ENCODE measurements at regions not wholly inside any gene's neighbourhood (a gene's known extent, or its start where the extent isn't known, plus 50 kb on each side); places are given as distances from the start of the nearest gene placed in this dataset.
A peak's percentile ranks its signal among the peaks of the same experiment; 100 is the strongest.

DNA sequence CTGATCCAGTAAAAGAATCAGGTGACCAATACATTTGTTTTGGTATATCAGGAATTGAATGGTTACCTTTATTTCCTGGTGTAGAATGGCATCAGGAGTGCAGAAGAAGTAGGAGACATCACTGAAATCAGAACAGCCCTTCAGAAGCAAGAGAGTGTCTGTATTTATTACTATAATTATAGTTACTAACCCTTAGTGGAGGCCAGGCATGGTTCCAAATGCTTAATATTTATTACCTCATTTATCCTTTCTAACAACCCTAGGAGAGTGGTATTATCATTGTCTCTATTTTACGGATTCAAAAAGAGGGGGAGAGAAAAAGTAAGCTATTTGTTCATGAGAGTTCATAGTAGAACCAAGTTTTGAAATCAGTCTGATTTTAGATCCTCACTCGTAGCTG is 1292.9 kb downstream of the PCDH9 start:
- TF ChIP-seq, protein P1, sequence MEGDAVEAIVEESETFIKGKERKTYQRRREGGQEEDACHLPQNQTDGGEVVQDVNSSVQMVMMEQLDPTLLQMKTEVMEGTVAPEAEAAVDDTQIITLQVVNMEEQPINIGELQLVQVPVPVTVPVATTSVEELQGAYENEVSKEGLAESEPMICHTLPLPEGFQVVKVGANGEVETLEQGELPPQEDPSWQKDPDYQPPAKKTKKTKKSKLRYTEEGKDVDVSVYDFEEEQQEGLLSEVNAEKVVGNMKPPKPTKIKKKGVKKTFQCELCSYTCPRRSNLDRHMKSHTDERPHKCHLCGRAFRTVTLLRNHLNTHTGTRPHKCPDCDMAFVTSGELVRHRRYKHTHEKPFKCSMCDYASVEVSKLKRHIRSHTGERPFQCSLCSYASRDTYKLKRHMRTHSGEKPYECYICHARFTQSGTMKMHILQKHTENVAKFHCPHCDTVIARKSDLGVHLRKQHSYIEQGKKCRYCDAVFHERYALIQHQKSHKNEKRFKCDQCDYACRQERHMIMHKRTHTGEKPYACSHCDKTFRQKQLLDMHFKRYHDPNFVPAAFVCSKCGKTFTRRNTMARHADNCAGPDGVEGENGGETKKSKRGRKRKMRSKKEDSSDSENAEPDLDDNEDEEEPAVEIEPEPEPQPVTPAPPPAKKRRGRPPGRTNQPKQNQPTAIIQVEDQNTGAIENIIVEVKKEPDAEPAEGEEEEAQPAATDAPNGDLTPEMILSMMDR (IDR thresholded peaks at IDR 0.05; ENCODE audit: extremely low read depth, low read depth, low read length) = no peak
- Histone ChIP-seq H3K9me3 (ENCODE audit: low read depth, low read length) (no peaks in the 10 kb centered on the region), H3K27me3 (ENCODE audit: insufficient read depth, low read length) (no peaks in the 10 kb centered on the region), H3K27ac (ENCODE audit: low read depth, low read length) (no peak overlapping the region), H3K79me2 (ENCODE audit: insufficient read depth, low read length) (no peaks in the 10 kb centered on the region), H3K4me3 (ENCODE audit: insufficient read depth, low read length) (no peak overlapping the region), H3K36me3 (ENCODE audit: insufficient read depth, low read length) (no peaks in the 10 kb centered on the region), H3K4me1 (ENCODE audit: insufficient read depth, low read length) (peaks cover 5% of the 10 kb centered on the region), H2AFZ (ENCODE audit: low read length) (no peak overlapping the region), H3K4me2 (ENCODE audit: insufficient read depth, low read length) (no peak overlapping the region), H4K20me1 (ENCODE audit: insufficient read depth, low read length) (no peaks in the 10 kb centered on the region)
- DNase-seq (ENCODE audit: insufficient read length, low spot score, missing footprints) = no peak

DNA sequence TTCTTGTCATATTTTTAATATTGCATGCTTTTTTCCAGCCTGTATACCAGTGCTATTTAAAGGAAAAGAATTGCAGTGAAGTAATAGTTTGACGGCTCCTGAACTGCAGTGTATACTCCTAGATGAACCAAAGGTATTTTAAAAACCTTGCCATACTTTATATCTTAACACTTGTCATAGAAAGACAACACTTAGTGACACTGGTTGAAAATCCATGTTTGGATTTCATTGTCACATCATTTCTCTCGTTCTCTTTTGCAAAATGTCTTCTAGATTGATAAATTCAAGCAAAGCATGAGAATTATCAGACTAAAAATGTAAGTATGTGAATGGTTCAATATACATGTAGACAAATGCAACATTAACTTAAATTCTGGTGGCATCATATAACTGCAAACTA is 1293.9 kb downstream of the PCDH9 start:
- Histone ChIP-seq H3K27me3 (ENCODE audit: insufficient read depth, low read length) (no peaks in the 10 kb centered on the region), H3K79me2 (ENCODE audit: insufficient read depth, low read length) (no peaks in the 10 kb centered on the region), H2AFZ (ENCODE audit: low read length) (no peak overlapping the region), H3K9me3 (ENCODE audit: low read depth, low read length) (no peaks in the 10 kb centered on the region), H3K4me3 (ENCODE audit: insufficient read depth, low read length) (no peak overlapping the region), H4K20me1 (ENCODE audit: insufficient read depth, low read length) (no peaks in the 10 kb centered on the region), H3K4me1 (ENCODE audit: insufficient read depth, low read length) (peaks cover 5% of the 10 kb centered on the region), H3K27ac (ENCODE audit: low read depth, low read length) (no peak overlapping the region), H3K36me3 (ENCODE audit: insufficient read depth, low read length) (no peaks in the 10 kb centered on the region), H3K4me2 (ENCODE audit: insufficient read depth, low read length) (no peak overlapping the region)
- no peak for DNase-seq (ENCODE audit: insufficient read length, low spot score, missing footprints)
- TF ChIP-seq, protein P1 (IDR thresholded peaks at IDR 0.05; ENCODE audit: extremely low read depth, low read depth, low read length) = no peak

DNA sequence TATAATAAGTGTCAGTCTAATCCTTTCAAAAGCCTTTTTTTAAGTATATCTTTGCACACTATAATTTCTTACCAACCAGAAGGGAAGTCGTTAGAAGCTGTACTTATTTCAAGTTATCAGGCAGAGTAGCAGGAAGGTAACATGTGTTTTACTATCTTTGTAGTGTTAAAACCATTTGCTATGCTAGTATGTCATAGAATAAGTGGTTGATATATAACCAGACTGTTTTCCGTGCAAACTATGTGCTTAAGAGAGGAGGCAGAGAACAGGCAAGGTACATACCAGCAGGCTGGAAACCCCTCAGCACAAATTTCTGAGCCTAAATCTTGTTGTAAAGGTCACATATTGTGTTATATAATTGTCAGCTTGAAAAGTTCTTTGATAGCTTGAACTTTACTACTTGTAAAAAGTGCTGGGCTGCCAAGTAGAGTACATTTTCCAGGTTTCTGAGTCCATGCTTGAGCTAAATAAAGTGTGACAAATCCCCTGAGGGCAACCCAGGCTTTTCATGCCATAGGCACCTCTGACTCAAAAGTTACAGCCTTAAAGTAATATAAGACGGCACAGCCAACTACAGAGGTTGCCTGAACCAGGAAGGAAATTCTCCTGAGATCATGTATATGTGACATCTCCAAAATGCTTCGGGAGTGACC is 1297.4 kb downstream of the PCDH9 start:
- H2AFZ ChIP-seq (ENCODE audit: low read length) = no peak overlapping the region
- H3K27me3 ChIP-seq (ENCODE audit: insufficient read depth, low read length) = no peaks in the 10 kb centered on the region
- H3K9me3 ChIP-seq (ENCODE audit: low read depth, low read length) = no peaks in the 10 kb centered on the region
- TF ChIP-seq, protein P1 (IDR thresholded peaks at IDR 0.05; ENCODE audit: extremely low read depth, low read depth, low read length) = no peak
- no peaks in the 10 kb centered on the region for H4K20me1 ChIP-seq (ENCODE audit: insufficient read depth, low read length)
- H3K4me3 ChIP-seq (ENCODE audit: insufficient read depth, low read length) = no peak overlapping the region
- DNase-seq (ENCODE audit: insufficient read length, low spot score, missing footprints) = peak; percentile 17
- H3K36me3 ChIP-seq (ENCODE audit: insufficient read depth, low read length) = no peaks in the 10 kb centered on the region
- H3K4me1 ChIP-seq (ENCODE audit: insufficient read depth, low read length) = peaks cover 5% of the 10 kb centered on the region
- H3K4me2 ChIP-seq (ENCODE audit: insufficient read depth, low read length) = no peak overlapping the region
- no peaks in the 10 kb centered on the region for H3K79me2 ChIP-seq (ENCODE audit: insufficient read depth, low read length)
- no peak overlapping the region for H3K27ac ChIP-seq (ENCODE audit: low read depth, low read length)

DNA sequence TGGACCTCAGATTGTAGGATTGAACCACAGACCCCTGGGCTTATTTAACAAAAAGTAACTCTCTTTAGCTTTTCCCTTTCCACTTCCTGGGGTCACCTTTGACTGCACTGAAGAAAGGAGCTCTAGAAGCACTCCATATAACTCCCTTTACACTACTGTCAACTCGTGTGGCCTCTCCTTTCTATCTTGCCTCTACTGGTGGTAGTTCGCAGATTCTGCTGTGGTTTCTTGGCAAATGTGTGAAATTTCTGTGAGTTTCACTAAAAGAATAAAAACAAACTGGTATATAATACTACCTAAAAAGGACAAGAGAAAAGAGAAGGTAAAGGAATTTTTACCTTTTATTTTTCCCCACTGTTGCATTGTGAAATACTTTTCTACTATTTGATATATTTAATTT is 1298.1 kb downstream of the PCDH9 start:
- no peaks in the 10 kb centered on the region for H4K20me1 ChIP-seq (ENCODE audit: insufficient read depth, low read length)
- no peak overlapping the region for H3K4me2 ChIP-seq (ENCODE audit: insufficient read depth, low read length)
- H3K4me1 ChIP-seq (ENCODE audit: insufficient read depth, low read length) = peaks cover 5% of the 10 kb centered on the region
- no peaks in the 10 kb centered on the region for H3K27me3 ChIP-seq (ENCODE audit: insufficient read depth, low read length)
- H3K79me2 ChIP-seq (ENCODE audit: insufficient read depth, low read length) = no peaks in the 10 kb centered on the region
- no peak overlapping the region for H3K27ac ChIP-seq (ENCODE audit: low read depth, low read length)
- TF ChIP-seq, protein P1 (IDR thresholded peaks at IDR 0.05; ENCODE audit: extremely low read depth, low read depth, low read length) = no peak
- no peaks in the 10 kb centered on the region for H3K36me3 ChIP-seq (ENCODE audit: insufficient read depth, low read length)
- H3K9me3 ChIP-seq (ENCODE audit: low read depth, low read length) = no peaks in the 10 kb centered on the region
- no peak for DNase-seq (ENCODE audit: insufficient read length, low spot score, missing footprints)
- no peak overlapping the region for H3K4me3 ChIP-seq (ENCODE audit: insufficient read depth, low read length)
- no peak overlapping the region for H2AFZ ChIP-seq (ENCODE audit: low read length)

Measured in osteoblast (primary cell).